IMR-90 (cell line): ENCODE measurements at regions not wholly inside any gene's neighbourhood (a gene's known extent, or its start where the extent isn't known, plus 50 kb on each side); places are given as distances from the start of the nearest gene placed in this dataset.

Source experiments
- ATAC-seq: fragments of 200-7000 bp; cut with Tn5 transposase; 2 replicates; pipeline ENCODE4 v1.9.1; 2020; ENCODE audit warnings: low read depth, mild to moderate bottlenecking, moderate library complexity
- BruUV-seq: library from RNA; stranded (reverse); fragments of 400-500 nt; replicated peaks from 2 replicates; lab custom pipeline; 2021; lab: Mats Ljungman, UMichigan
- CTCF ChIA-PET: fragments of 300-600 bp; formaldehyde crosslinking; extraction: SDS; loops from one replicate; lab custom pipeline; 2021; ENCODE audit warnings: antibody characterized with exemption; lab: Yijun Ruan, JAX
- POLR2A ChIA-PET: fragments of 300-600 bp; sonication (Branson Sonifier 250); formaldehyde crosslinking; loops from one replicate; lab custom pipeline; 2022; ENCODE audit warnings: antibody characterized with exemption; ENCODE audit not compliant: unreplicated experiment; lab: Charles Lee
- DNase-seq: peaks from one replicate; pipeline ENCODE4 v3.0.0; 2013
- H2AFZ ChIP-seq: replicated peaks from 2 replicates; pipeline ENCODE3; 2013; ENCODE audit warnings: low read length, mild to moderate bottlenecking; ENCODE audit not compliant: poor library complexity
- H2AK5ac ChIP-seq: 2 replicates; pipeline ENCODE4 v1.6.1; 2013; ENCODE audit warnings: low read depth, low read length, inconsistent platforms
- H2AK9ac ChIP-seq: replicated peaks from 2 replicates; pipeline ENCODE3; 2013; ENCODE audit warnings: mild to moderate bottlenecking, low read depth, low read length, moderate library complexity; ENCODE audit not compliant: poor library complexity
- H2BK120ac ChIP-seq: 2 replicates; pipeline ENCODE4 v1.6.1; 2013; ENCODE audit warnings: low read depth, low read length, inconsistent platforms
- H2BK15ac ChIP-seq: 3 replicates; pipeline ENCODE4 v1.6.1; 2013; ENCODE audit warnings: low read depth, low read length, inconsistent platforms
- H2BK20ac ChIP-seq: 2 replicates; pipeline ENCODE4 v1.6.1; 2013; ENCODE audit warnings: low read depth, mild to moderate bottlenecking, inconsistent platforms, low read length, moderate library complexity
- H2BK5ac ChIP-seq: 2 replicates; pipeline ENCODE4 v1.6.1; 2013; ENCODE audit warnings: mild to moderate bottlenecking, low read depth, low read length, inconsistent platforms; ENCODE audit not compliant: poor library complexity, severe bottlenecking
- H3K14ac ChIP-seq: replicated peaks from 2 replicates; pipeline ENCODE4 v1.6.1; 2013; ENCODE audit warnings: low read depth, low read length, inconsistent platforms
- H3K18ac ChIP-seq: 2 replicates; pipeline ENCODE4 v1.6.1; 2013; ENCODE audit warnings: low read depth, low read length, control low read depth
- H3K23ac ChIP-seq: 2 replicates; pipeline ENCODE4 v1.6.1; 2013; ENCODE audit warnings: low read depth, low read length, inconsistent platforms
- H3K27ac ChIP-seq: 2 replicates; pipeline ENCODE4 v1.5.1; 2013; ENCODE audit warnings: mild to moderate bottlenecking, control low read depth, low read length; ENCODE audit not compliant: insufficient read depth
- H3K27me3 ChIP-seq: 2 replicates; pipeline ENCODE4 v1.6.1; 2013; ENCODE audit warnings: low read length; ENCODE audit not compliant: control insufficient read depth, insufficient read depth
- H3K36me3 ChIP-seq: 2 replicates; pipeline ENCODE4 v1.6.1; 2013; ENCODE audit warnings: low read length, mixed read lengths; ENCODE audit not compliant: control insufficient read depth, insufficient read depth
- H3K4ac ChIP-seq: 2 replicates; pipeline ENCODE4 v1.6.1; 2013; ENCODE audit warnings: low read depth, low read length, inconsistent platforms
- H3K4me1 ChIP-seq: 2 replicates; pipeline ENCODE4 v1.6.1; 2013; ENCODE audit warnings: low read length, mixed read lengths; ENCODE audit not compliant: control insufficient read depth, insufficient read depth
- H3K4me2 ChIP-seq: 2 replicates; pipeline ENCODE4 v1.6.1; 2013; ENCODE audit warnings: low read depth, mild to moderate bottlenecking, control low read depth, low read length, moderate library complexity
- H3K4me3 ChIP-seq: 2 replicates; pipeline ENCODE4 v1.5.1; 2013; ENCODE audit warnings: low read depth, mild to moderate bottlenecking, control low read depth, low read length, moderate library complexity; ENCODE audit not compliant: insufficient read depth
- H3K56ac ChIP-seq: 2 replicates; pipeline ENCODE4 v1.6.1; 2013; ENCODE audit warnings: low read length, inconsistent platforms; ENCODE audit not compliant: insufficient read depth; ENCODE audit errors: extremely low read depth
- H3K79me1 ChIP-seq, 2 experiments: 2 replicates each; pipeline ENCODE4 v1.6.1; 2013; ENCODE audit warnings: low read length in 2 of 2, inconsistent platforms in 1 of 2, low read depth in 1 of 2
- H3K9ac ChIP-seq: 2 replicates; pipeline ENCODE4 v1.6.1; 2013; ENCODE audit warnings: low read depth, low read length, control low read depth
- H3K9me1 ChIP-seq: 2 replicates; pipeline ENCODE4 v1.6.1; 2013; ENCODE audit warnings: low read length, inconsistent platforms; ENCODE audit not compliant: insufficient read depth
- H3K9me3 ChIP-seq: 2 replicates; pipeline ENCODE4 v1.6.1; 2013; ENCODE audit warnings: low read length; ENCODE audit not compliant: control insufficient read depth, insufficient read depth
- H4K20me1 ChIP-seq: 2 replicates; pipeline ENCODE4 v1.6.1; 2013; ENCODE audit warnings: low read length, inconsistent platforms; ENCODE audit not compliant: insufficient read depth
- H4K5ac ChIP-seq: 2 replicates; pipeline ENCODE4 v1.6.1; 2013; ENCODE audit warnings: mild to moderate bottlenecking, low read depth, low read length, control low read depth
- H4K8ac ChIP-seq, 2 experiments: 2 replicates each; pipeline ENCODE4 v1.6.1; 2013; ENCODE audit warnings: low read depth in 2 of 2, low read length in 2 of 2, control low read depth in 1 of 2, inconsistent platforms in 1 of 2
- H4K91ac ChIP-seq: 2 replicates; pipeline ENCODE4 v1.6.1; 2013; ENCODE audit warnings: low read depth, low read length, inconsistent platforms; ENCODE audit not compliant: insufficient read depth
- BHLHE40 ChIP-seq: fragments of 150-350 bp; IDR thresholded peaks from 2 replicates; pipeline ENCODE4 v1.6.1; 2016; ENCODE audit warnings: mild to moderate bottlenecking, low read depth, low read length
- CEBPB ChIP-seq: IDR thresholded peaks from 2 replicates; pipeline ENCODE4 v1.6.1; 2012; ENCODE audit warnings: low read depth, low read length, improper control_type of control experiment
- CHD1 ChIP-seq: IDR thresholded peaks from 2 replicates; pipeline ENCODE4 v1.6.1; 2012; ENCODE audit warnings: low read depth, low read length, improper control_type of control experiment
- CTCF ChIP-seq: conservative IDR thresholded peaks from 2 replicates; pipeline ENCODE4 v1.5.1; 2012; ENCODE audit warnings: mild to moderate bottlenecking, low read depth, low read length, improper control_type of control experiment
- ELK1 ChIP-seq: fragments of 150-350 bp; IDR thresholded peaks from 2 replicates; pipeline ENCODE4 v1.6.1; 2016; ENCODE audit warnings: low read depth, mild to moderate bottlenecking, low read length, moderate library complexity, borderline replicate concordance
- FOS ChIP-seq: fragments of 150-350 bp; IDR thresholded peaks from 2 replicates; pipeline ENCODE4 v1.6.1; 2016; ENCODE audit warnings: low read depth, low read length
- MAFK ChIP-seq: IDR thresholded peaks from 2 replicates; pipeline ENCODE4 v1.6.1; 2012; ENCODE audit warnings: low read depth, low read length, improper control_type of control experiment
- MAZ ChIP-seq: IDR thresholded peaks from 2 replicates; pipeline ENCODE4 v1.6.1; 2012; ENCODE audit warnings: low read depth, mild to moderate bottlenecking, low read length, improper control_type of control experiment, moderate library complexity, borderline replicate concordance
- MXI1 ChIP-seq: IDR thresholded peaks from 2 replicates; pipeline ENCODE4 v1.6.1; 2012; ENCODE audit warnings: low read depth, mild to moderate bottlenecking, low read length, moderate library complexity, borderline replicate concordance
- NFE2L2 ChIP-seq: fragments of 150-350 bp; IDR thresholded peaks from 2 replicates; pipeline ENCODE4 v1.6.1; 2016; ENCODE audit warnings: low read depth, mild to moderate bottlenecking, low read length
- POLR2A ChIP-seq: IDR thresholded peaks from 2 replicates; pipeline ENCODE4 v1.6.1; 2012; ENCODE audit warnings: mild to moderate bottlenecking, low read depth, low read length
- RAD21 ChIP-seq: IDR thresholded peaks from 2 replicates; pipeline ENCODE4 v1.6.1; 2012; ENCODE audit warnings: low read length, improper control_type of control experiment
- RCOR1 ChIP-seq: IDR thresholded peaks from 2 replicates; pipeline ENCODE4 v1.6.1; 2012; ENCODE audit warnings: mild to moderate bottlenecking, low read length, improper control_type of control experiment; ENCODE audit not compliant: insufficient replicate concordance
- RFX5 ChIP-seq: IDR thresholded peaks from 2 replicates; pipeline ENCODE4 v1.8.0; 2012; ENCODE audit warnings: low read depth, mild to moderate bottlenecking, low read length, moderate library complexity
- SMC3 ChIP-seq: fragments of 150-350 bp; IDR thresholded peaks from 2 replicates; pipeline ENCODE4 v1.6.1; 2016; ENCODE audit warnings: low read depth, mild to moderate bottlenecking, antibody characterized with exemption, low read length, moderate library complexity
- WGBS, 2 experiments: methylation state at CpG; one replicate each; pipeline versions ENCODE4 v1.1.5 to v1.1.7; 2013; ENCODE audit warnings: missing lambda C conversion rate in 2 of 2; ENCODE audit not compliant: insufficient read length in 1 of 2; ENCODE audit errors: extremely low coverage in 2 of 2; 5-methylcytosine and 5-hydroxymethylcytosine counted together
- dilution Hi-C: fragments of 300-500 bp; cut with HindIII; formaldehyde crosslinking; loops from one replicate; pipeline ENCODE4 v1.14.3; 2018; ENCODE audit warnings: low sequenced_read_pairs; ENCODE audit not compliant: unreplicated experiment
- in situ Hi-C: fragments of 300-500 bp; cut with MboI; formaldehyde crosslinking; loops from 3 replicates; pipeline ENCODE4 v1.14.3; 2019; ENCODE audit warnings: low sequenced_read_pairs, inconsistent platforms, mixed read lengths
- intact Hi-C: fragments of 100-400 bp; cut with micrococcal nuclease; formaldehyde crosslinking; loops from 2 replicates; pipeline ENCODE4 v1.10.0; 2022
- TF ChIP-seq, protein P1 (sequence below): fragments of 150-350 bp; IDR thresholded peaks from 2 replicates; pipeline ENCODE4 v1.6.1; 2017; ENCODE audit warnings: mild to moderate bottlenecking, antibody characterized with exemption, low read length, low read depth

DNA sequence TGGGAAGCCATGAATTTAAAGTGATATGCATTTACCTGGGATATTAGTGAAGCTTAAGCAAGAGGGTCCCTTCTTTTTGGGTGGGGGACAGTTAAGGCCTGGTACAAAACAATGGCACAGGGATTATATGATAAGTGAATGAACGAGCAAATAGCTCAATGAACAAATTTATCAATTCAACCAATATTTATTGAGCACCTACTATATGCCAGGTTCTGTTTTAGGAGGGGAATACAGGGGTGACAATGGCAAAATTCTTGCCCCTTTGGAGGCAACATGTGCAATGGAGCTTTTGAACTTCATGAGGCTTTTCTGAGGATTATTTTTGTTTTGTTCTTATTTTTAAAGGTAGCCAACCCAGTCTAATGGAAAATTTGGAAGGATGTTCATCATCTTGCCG, 68.2 kb downstream of the FOXD2 start:
- Histone ChIP-seq H4K91ac (no peak overlapping the region), H3K79me1 (no peaks in the 10 kb centered on the region), H2BK20ac (no peak overlapping the region), H3K18ac (no peak overlapping the region), H3K4ac (no peak overlapping the region), H3K36me3 (no peaks in the 10 kb centered on the region), H3K4me2 (no peak overlapping the region), H2BK5ac (no peak overlapping the region), H2BK120ac (no peak overlapping the region), H3K56ac (no peak overlapping the region), H3K4me3 (no peak overlapping the region), H3K9me1 (no peaks in the 10 kb centered on the region), H4K20me1 (no peaks in the 10 kb centered on the region), H3K27ac (no peak overlapping the region), H4K8ac (no peak overlapping the region), H2BK15ac (no peak overlapping the region), H2AK5ac (no peak overlapping the region), H3K14ac (no peak overlapping the region), H3K27me3 (peaks cover 38% of the 10 kb centered on the region), H3K4me1 (no peaks in the 10 kb centered on the region), H3K9ac (no peak overlapping the region), H4K5ac (no peak overlapping the region), H2AK9ac (no peak overlapping the region), H3K23ac (no peak overlapping the region), H2AFZ (no peak overlapping the region), H3K9me3 (no peaks in the 10 kb centered on the region)
- in situ Hi-C loops (no loop called here), intact Hi-C loops (no loop called here), dilution Hi-C loops (no loop called here)
- ATAC-seq, result no peak
- TF ChIP-seq BHLHE40, result no peak
- TF ChIP-seq MAFK, result no peak
- no peak for TF ChIP-seq CEBPB
- TF ChIP-seq MXI1, result no peak
- TF ChIP-seq CHD1, result no peak
- no peak for TF ChIP-seq RAD21
- no peak for TF ChIP-seq CTCF
- TF ChIP-seq RFX5, result no peak
- no peak for TF ChIP-seq MAZ
- TF ChIP-seq POLR2A, result no peak
- no peak for TF ChIP-seq RCOR1
- no peak for TF ChIP-seq NFE2L2
- TF ChIP-seq SMC3, result no peak
- TF ChIP-seq, protein P1, sequence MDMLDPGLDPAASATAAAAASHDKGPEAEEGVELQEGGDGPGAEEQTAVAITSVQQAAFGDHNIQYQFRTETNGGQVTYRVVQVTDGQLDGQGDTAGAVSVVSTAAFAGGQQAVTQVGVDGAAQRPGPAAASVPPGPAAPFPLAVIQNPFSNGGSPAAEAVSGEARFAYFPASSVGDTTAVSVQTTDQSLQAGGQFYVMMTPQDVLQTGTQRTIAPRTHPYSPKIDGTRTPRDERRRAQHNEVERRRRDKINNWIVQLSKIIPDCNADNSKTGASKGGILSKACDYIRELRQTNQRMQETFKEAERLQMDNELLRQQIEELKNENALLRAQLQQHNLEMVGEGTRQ, result no peak
- TF ChIP-seq ELK1, result no peak
- TF ChIP-seq FOS, result no peak
- ChIA-PET CTCF (interaction anchor here (1.0 kb wide), 1 partner anchor 69 kb away, joined by 5 read pairs; the partner anchor contains the start of gene FOXD2), POLR2A (no interaction called here)
- WGBS, 2 experiments, result no CpG with 5 or more reads among the region's 2 CpGs
- BruUV-seq, result no TSS peak
- DNase-seq, result no peak
